ENCODE measurements at regions not wholly inside any gene's neighbourhood (a gene's known extent, or its start where the extent isn't known, plus 50 kb on each side); places are given as distances from the start of the nearest gene placed in this dataset.

GRCh38 chr2:18009891-18010290, 131.4 kb downstream of the KCNS3 start:
- Histone ChIP-seq H3K4me3 (no peak overlapping the region), H3K27ac (no peak overlapping the region), H3K4me1 (no peaks in the 10 kb centered on the region), H3K9me3 (no peaks in the 10 kb centered on the region), H3K36me3 (no peaks in the 10 kb centered on the region), H3K27me3 (no peaks in the 10 kb centered on the region)
- no peak for DNase-seq
- intact Hi-C loops (cut with DNase I; ENCODE audit: low total_unique reads), result no loop called here
- TF ChIP-seq, protein P1, sequence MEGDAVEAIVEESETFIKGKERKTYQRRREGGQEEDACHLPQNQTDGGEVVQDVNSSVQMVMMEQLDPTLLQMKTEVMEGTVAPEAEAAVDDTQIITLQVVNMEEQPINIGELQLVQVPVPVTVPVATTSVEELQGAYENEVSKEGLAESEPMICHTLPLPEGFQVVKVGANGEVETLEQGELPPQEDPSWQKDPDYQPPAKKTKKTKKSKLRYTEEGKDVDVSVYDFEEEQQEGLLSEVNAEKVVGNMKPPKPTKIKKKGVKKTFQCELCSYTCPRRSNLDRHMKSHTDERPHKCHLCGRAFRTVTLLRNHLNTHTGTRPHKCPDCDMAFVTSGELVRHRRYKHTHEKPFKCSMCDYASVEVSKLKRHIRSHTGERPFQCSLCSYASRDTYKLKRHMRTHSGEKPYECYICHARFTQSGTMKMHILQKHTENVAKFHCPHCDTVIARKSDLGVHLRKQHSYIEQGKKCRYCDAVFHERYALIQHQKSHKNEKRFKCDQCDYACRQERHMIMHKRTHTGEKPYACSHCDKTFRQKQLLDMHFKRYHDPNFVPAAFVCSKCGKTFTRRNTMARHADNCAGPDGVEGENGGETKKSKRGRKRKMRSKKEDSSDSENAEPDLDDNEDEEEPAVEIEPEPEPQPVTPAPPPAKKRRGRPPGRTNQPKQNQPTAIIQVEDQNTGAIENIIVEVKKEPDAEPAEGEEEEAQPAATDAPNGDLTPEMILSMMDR (IDR thresholded peaks at IDR 0.05), result no peak

- Histone ChIP-seq H3K4me1 (no peaks in the 10 kb centered on the region), H3K27me3 (no peaks in the 10 kb centered on the region), H3K9me3 (no peaks in the 10 kb centered on the region), H3K27ac (no peak overlapping the region), H3K4me3 (no peak overlapping the region), H3K36me3 (no peaks in the 10 kb centered on the region)
- no peak for DNase-seq
- TF ChIP-seq, protein P1 (IDR thresholded peaks at IDR 0.05), result no peak
- intact Hi-C loops (cut with DNase I; ENCODE audit: low total_unique reads), result no loop called here
Observed at GRCh38 chr2:18005411-18005810, 126.9 kb downstream of the KCNS3 start.

DNA sequence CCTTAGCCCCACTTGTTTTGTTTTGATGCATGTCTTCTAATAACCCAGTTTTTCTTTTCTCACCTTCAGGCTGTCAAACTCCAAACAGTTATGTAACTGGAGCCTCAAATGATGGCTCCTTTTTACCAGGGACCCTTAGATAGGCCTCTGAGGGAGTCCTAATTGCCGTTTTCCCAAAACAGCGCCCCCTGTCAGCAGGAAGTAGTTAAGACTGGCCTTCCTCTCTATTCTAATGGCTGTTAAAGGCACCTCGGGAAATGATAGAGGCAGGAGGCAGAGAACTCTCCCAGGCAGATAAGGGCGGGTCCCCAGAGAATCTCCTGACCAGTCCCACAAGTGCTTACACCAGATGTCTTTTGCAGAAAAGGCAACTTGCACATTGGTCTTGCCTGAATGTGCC, 123.2 kb downstream of the KCNS3 start:
- TF ChIP-seq, protein P1 (IDR thresholded peaks at IDR 0.05), result no peak
- Histone ChIP-seq H3K27me3 (no peaks in the 10 kb centered on the region), H3K9me3 (peaks cover 0 to 4% (median 0%) of the 10 kb centered on the region in 3 donors), H3K27ac (no peak overlapping the region), H3K4me1 (no peaks in the 10 kb centered on the region), H3K4me3 (no peak overlapping the region), H3K36me3 (no peaks in the 10 kb centered on the region)
- DNase-seq, result no peak
- intact Hi-C loops (cut with DNase I; ENCODE audit: low total_unique reads), result no loop called here

GRCh38 chr2:17996978-17997377, 118.5 kb downstream of the KCNS3 start:
- intact Hi-C loops (cut with DNase I; ENCODE audit: low total_unique reads), result no loop called here
- Histone ChIP-seq H3K9me3 (peaks cover 0 to 4% (median 0%) of the 10 kb centered on the region in 3 donors), H3K4me1 (no peaks in the 10 kb centered on the region), H3K27me3 (no peaks in the 10 kb centered on the region), H3K27ac (no peak overlapping the region), H3K4me3 (no peak overlapping the region), H3K36me3 (no peaks in the 10 kb centered on the region)
- no peak for DNase-seq
- TF ChIP-seq, protein P1 (IDR thresholded peaks at IDR 0.05), result no peak

DNA sequence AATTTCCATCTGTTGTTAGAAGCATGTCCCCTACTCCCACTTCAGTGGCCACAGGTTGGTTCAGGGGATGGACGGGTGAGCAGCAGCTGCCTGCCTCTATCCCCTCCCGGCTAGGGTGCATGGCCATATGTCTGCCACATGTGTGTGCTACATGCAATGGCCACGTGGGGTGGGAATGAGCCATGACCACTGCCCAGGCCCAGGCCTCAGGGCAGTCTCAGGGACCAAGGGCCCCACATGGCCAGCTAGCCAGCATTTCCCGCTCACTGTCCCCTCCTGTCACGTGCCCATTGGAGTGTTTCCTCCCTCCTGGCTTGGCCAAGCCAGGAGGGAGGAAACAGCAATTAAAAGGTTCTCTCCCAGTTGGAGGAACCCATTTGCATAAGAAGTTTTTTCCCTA, 117.1 kb downstream of the KCNS3 start:
- Histone ChIP-seq H3K9me3 (peaks cover 0 to 4% (median 0%) of the 10 kb centered on the region in 3 donors), H3K4me1 (no peaks in the 10 kb centered on the region), H3K27ac (no peak overlapping the region), H3K27me3 (no peaks in the 10 kb centered on the region), H3K36me3 (no peaks in the 10 kb centered on the region), H3K4me3 (no peak overlapping the region)
- TF ChIP-seq, protein P1 (IDR thresholded peaks at IDR 0.05), result no peak
- DNase-seq, result no peak
- intact Hi-C loops (cut with DNase I; ENCODE audit: low total_unique reads), result no loop called here
